DND-41 (cell line): ENCODE measurements at regions not wholly inside any gene's neighbourhood (a gene's known extent, or its start where the extent isn't known, plus 50 kb on each side); places are given as distances from the start of the nearest gene placed in this dataset.
"Not testable (repeated sequence)": the region's sequence is repeated elsewhere in the genome, so short reads cannot be mapped to it uniquely, and the experiment has no call there.

Experiments used
- ATAC-seq: fragments of 200-7000 bp; cut with Tn5 transposase; 3 replicates; pipeline ENCODE4 v1.9.1; 2021; ENCODE audit warnings: low read depth; ENCODE audit not compliant: insufficient read depth
- DNase-seq: peaks from one replicate; pipeline ENCODE4 v3.0.0-alpha.2; 2020
- H2AFZ ChIP-seq: 2 replicates; pipeline ENCODE4 v1.6.0; 2012; ENCODE audit warnings: low read depth, low read length
- H3K27ac ChIP-seq: 2 replicates; pipeline ENCODE4 v1.5.1; 2012; ENCODE audit warnings: low read length, inconsistent platforms
- H3K27me3 ChIP-seq: fragments of 200-600 bp; sonication (generic); 2 replicates; pipeline ENCODE4 v1.6.0; 2012; ENCODE audit warnings: low read length, mild to moderate bottlenecking, inconsistent platforms; ENCODE audit not compliant: insufficient read depth, poor library complexity
- H3K36me3 ChIP-seq: 2 replicates; pipeline ENCODE4 v1.5.1; 2012; ENCODE audit warnings: low read length, inconsistent platforms; ENCODE audit not compliant: insufficient read depth
- H3K4me1 ChIP-seq: 2 replicates; pipeline ENCODE4 v1.5.1; 2012; ENCODE audit warnings: mild to moderate bottlenecking, low read length; ENCODE audit not compliant: insufficient read depth
- H3K4me2 ChIP-seq: 2 replicates; pipeline ENCODE4 v1.6.0; 2012; ENCODE audit warnings: mild to moderate bottlenecking, moderate library complexity, low read length, inconsistent platforms; ENCODE audit not compliant: insufficient read depth
- H3K4me3 ChIP-seq, 2 experiments: fragments of 200-600 bp in 1 of 2; shearing (Covaris generic) in 1 of 2; 2 replicates each; pipeline ENCODE4 v1.5.1; 2012 to 2016; ENCODE audit warnings: inconsistent platforms in 2 of 2, low read length in 2 of 2, mild to moderate bottlenecking in 2 of 2, low read depth in 1 of 2, moderate library complexity in 1 of 2
- H3K79me2 ChIP-seq: 2 replicates; pipeline ENCODE4 v1.6.0; 2012; ENCODE audit warnings: low read length, inconsistent platforms; ENCODE audit not compliant: insufficient read depth
- H3K9ac ChIP-seq: 2 replicates; pipeline ENCODE4 v1.6.0; 2012; ENCODE audit warnings: low read depth, mild to moderate bottlenecking, inconsistent platforms, low read length, moderate library complexity
- H3K9me3 ChIP-seq: 2 replicates; pipeline ENCODE4 v1.5.1; 2012; ENCODE audit warnings: low read length, moderate library complexity, mild to moderate bottlenecking, inconsistent platforms; ENCODE audit not compliant: insufficient read depth, severe bottlenecking
- H4K20me1 ChIP-seq: 2 replicates; pipeline ENCODE4 v1.6.0; 2012; ENCODE audit warnings: low read length; ENCODE audit not compliant: insufficient read depth
- CTCF ChIP-seq: IDR thresholded peaks from 2 replicates; pipeline ENCODE4 v1.5.1; 2012; ENCODE audit warnings: borderline replicate concordance, low read length, moderate library complexity, mild to moderate bottlenecking; ENCODE audit not compliant: poor library complexity, severe bottlenecking; ENCODE audit errors: extremely low read depth
- EZH2 ChIP-seq: IDR thresholded peaks from 3 replicates; pipeline ENCODE4 v1.6.1; 2012; ENCODE audit warnings: borderline replicate concordance, low read depth, mild to moderate bottlenecking, moderate library complexity, low read length, inconsistent platforms; ENCODE audit not compliant: severe bottlenecking

GRCh38 chr1:14424325-14425002, 174.0 kb upstream of the KAZN start:
- no peak overlapping the region for H3K27ac ChIP-seq
- no peak overlapping the region for H3K9ac ChIP-seq
- no peak for TF ChIP-seq CTCF
- TF ChIP-seq EZH2 = no peak
- H2AFZ ChIP-seq = no peak overlapping the region
- no peaks in the 10 kb centered on the region for H3K79me2 ChIP-seq
- DNase-seq (no peak), ATAC-seq (no peak)
- H3K27me3 ChIP-seq = no peaks in the 10 kb centered on the region
- H3K4me3 ChIP-seq = no peak overlapping the region
- no peaks in the 10 kb centered on the region for H3K36me3 ChIP-seq
- H4K20me1 ChIP-seq = no peaks in the 10 kb centered on the region
- peaks cover 5% of the 10 kb centered on the region for H3K9me3 ChIP-seq
- no peaks in the 10 kb centered on the region for H3K4me1 ChIP-seq
- H3K4me2 ChIP-seq = no peak overlapping the region

GRCh38 chr1:14426854-14427253, 171.6 kb upstream of the KAZN start:
- Histone ChIP-seq H3K27me3 (no peaks in the 10 kb centered on the region), H3K4me3 (no peak overlapping the region), H3K4me2 (no peak overlapping the region), H3K9ac (no peak overlapping the region), H2AFZ (no peak overlapping the region), H4K20me1 (no peaks in the 10 kb centered on the region), H3K9me3 (peaks cover 5% of the 10 kb centered on the region), H3K4me1 (no peaks in the 10 kb centered on the region), H3K79me2 (no peaks in the 10 kb centered on the region), H3K27ac (no peak overlapping the region), H3K36me3 (no peaks in the 10 kb centered on the region)
- ATAC-seq (no peak), DNase-seq (no peak)
- no peak for TF ChIP-seq EZH2

GRCh38 chr1:14429577-14429976, 168.9 kb upstream of the KAZN start:
- no peak overlapping the region for H3K9ac ChIP-seq
- TF ChIP-seq CTCF = no peak
- no peaks in the 10 kb centered on the region for H3K27me3 ChIP-seq
- H3K9me3 ChIP-seq = peaks cover 5% of the 10 kb centered on the region
- H3K4me1 ChIP-seq = peaks cover 2% of the 10 kb centered on the region
- H2AFZ ChIP-seq = no peak overlapping the region
- no peak for DNase-seq
- H3K79me2 ChIP-seq = no peaks in the 10 kb centered on the region
- no peak overlapping the region for H3K4me2 ChIP-seq
- no peaks in the 10 kb centered on the region for H4K20me1 ChIP-seq
- no peak overlapping the region for H3K4me3 ChIP-seq
- H3K27ac ChIP-seq = no peak overlapping the region
- H3K36me3 ChIP-seq = no peaks in the 10 kb centered on the region
- ATAC-seq = no peak

- not testable (repeated sequence) for ATAC-seq, H3K9ac ChIP-seq, DNase-seq, H3K79me2 ChIP-seq, H3K4me1 ChIP-seq, H3K27ac ChIP-seq, H3K4me3 ChIP-seq, H3K4me2 ChIP-seq, H4K20me1 ChIP-seq, H3K27me3 ChIP-seq, H3K9me3 ChIP-seq, H3K36me3 ChIP-seq, H2AFZ ChIP-seq
Measured at GRCh38 chr1:14432728-14433127, 165.8 kb upstream of the KAZN start.
